ENCODE measurements at regions not wholly inside any gene's neighbourhood (a gene's known extent, or its start where the extent isn't known, plus 50 kb on each side); places are given as distances from the start of the nearest gene placed in this dataset.

- no peak for DNase-seq (ENCODE audit: low read depth)
Observed at GRCh38 chr4:181418496-181418895, 824.7 kb upstream of the TENM3 start.

GRCh38 chr4:181420950-181421349 lies 822.3 kb upstream of the TENM3 start:
- no peak for DNase-seq (ENCODE audit: low read depth)

GRCh38 chr4:181424362-181425016 lies 818.7 kb upstream of the TENM3 start:
- no peak for DNase-seq (ENCODE audit: low read depth)

GRCh38 chr4:181427076-181427475 lies 816.1 kb upstream of the TENM3 start:
- no peak for DNase-seq (ENCODE audit: low read depth)

GRCh38 chr4:181431006-181431405 lies 812.2 kb upstream of the TENM3 start:
- no peak for DNase-seq (ENCODE audit: low read depth)

- DNase-seq (ENCODE audit: low read depth) = no peak
Observed at GRCh38 chr4:181431661-181432060, 811.5 kb upstream of the TENM3 start.

GRCh38 chr4:181432335-181432734 lies 810.9 kb upstream of the TENM3 start:
- no peak for DNase-seq (ENCODE audit: low read depth)

- no peak for DNase-seq (ENCODE audit: low read depth)
Observed at GRCh38 chr4:181437895-181438294, 805.3 kb upstream of the TENM3 start.

GRCh38 chr4:181438641-181439040 lies 804.6 kb upstream of the TENM3 start:
- DNase-seq (ENCODE audit: low read depth) = no peak

GRCh38 chr4:181443021-181443420 lies 800.2 kb upstream of the TENM3 start:
- no peak for DNase-seq (ENCODE audit: low read depth)

GRCh38 chr4:181465826-181466225 lies 777.4 kb upstream of the TENM3 start:
- no peak for DNase-seq (ENCODE audit: low read depth)

GRCh38 chr4:181468451-181468850 lies 774.8 kb upstream of the TENM3 start:
- no peak for DNase-seq (ENCODE audit: low read depth)

GRCh38 chr4:181470306-181470705 lies 772.9 kb upstream of the TENM3 start:
- no peak for DNase-seq (ENCODE audit: low read depth)

- DNase-seq (ENCODE audit: low read depth) = no peak
Observed at GRCh38 chr4:181475359-181475758, 767.8 kb upstream of the TENM3 start.

GRCh38 chr4:181475781-181476507 lies 767.3 kb upstream of the TENM3 start:
- no peak for DNase-seq (ENCODE audit: low read depth)

GRCh38 chr4:181476508-181476890 lies 766.7 kb upstream of the TENM3 start:
- no peak for DNase-seq (ENCODE audit: low read depth)

- DNase-seq (ENCODE audit: low read depth) = no peak
Observed at GRCh38 chr4:181477591-181477990, 765.6 kb upstream of the TENM3 start.

GRCh38 chr4:181478656-181479055 lies 764.5 kb upstream of the TENM3 start:
- DNase-seq (ENCODE audit: low read depth) = no peak

- DNase-seq (ENCODE audit: low read depth) = no peak
Observed at GRCh38 chr4:181479141-181479540, 764.1 kb upstream of the TENM3 start.

GRCh38 chr4:181484396-181484795 lies 758.8 kb upstream of the TENM3 start:
- no peak for DNase-seq (ENCODE audit: low read depth)

GRCh38 chr4:181488926-181489325 lies 754.3 kb upstream of the TENM3 start:
- no peak for DNase-seq (ENCODE audit: low read depth)

- DNase-seq (ENCODE audit: low read depth) = no peak
Observed at GRCh38 chr4:181498148-181498547, 745.1 kb upstream of the TENM3 start.

- DNase-seq (ENCODE audit: low read depth) = no peak
Observed at GRCh38 chr4:181502611-181503010, 740.6 kb upstream of the TENM3 start.
